GM12892 (cell line): ENCODE measurements at regions not wholly inside any gene's neighbourhood (a gene's known extent, or its start where the extent isn't known, plus 50 kb on each side); places are given as distances from the start of the nearest gene placed in this dataset.

ENCODE experiments used
- POLR2A ChIP-seq: IDR thresholded peaks from 2 replicates; pipeline ENCODE4 v1.6.1; 2011; ENCODE audit warnings: low read depth, low read length, control low read depth
- POLR2AphosphoS5 ChIP-seq: IDR thresholded peaks from 2 replicates; pipeline ENCODE4 v1.6.1; 2011; ENCODE audit warnings: low read depth, low read length, control low read depth
- TAF1 ChIP-seq: IDR thresholded peaks from 2 replicates; pipeline ENCODE4 v1.6.1; 2011; ENCODE audit warnings: low read depth, mild to moderate bottlenecking, control low read depth, low read length, borderline replicate concordance

- TF ChIP-seq POLR2AphosphoS5 (no peak), POLR2A (no peak), TAF1 (no peak)
Observed at GRCh38 chr7:121479466-121479865, 83.4 kb upstream of the FAM3C start.
